Mesenchymal stem cell (in vitro differentiated cells and primary cell): ENCODE measurements at regions not wholly inside any gene's neighbourhood (a gene's known extent, or its start where the extent isn't known, plus 50 kb on each side); places are given as distances from the start of the nearest gene placed in this dataset.

ENCODE experiments used
- DNase-seq: peaks from one replicate; pipeline ENCODE4 v3.0.0-alpha.2; 2013
- H2AFZ ChIP-seq: one replicate; pipeline ENCODE4 v1.6.1; 2013; ENCODE audit warnings: low read depth, mild to moderate bottlenecking, control low read depth, inconsistent platforms, low read length, moderate library complexity
- H2AK5ac ChIP-seq: 2 replicates; pipeline ENCODE4 v1.6.1; 2013; ENCODE audit warnings: low read length, moderate library complexity, mild to moderate bottlenecking, inconsistent platforms; ENCODE audit not compliant: severe bottlenecking
- H2BK120ac ChIP-seq: one replicate; pipeline ENCODE4 v1.6.1; 2013; ENCODE audit warnings: low read depth, mild to moderate bottlenecking, inconsistent platforms, low read length, moderate library complexity
- H2BK12ac ChIP-seq, 2 experiments: one replicate each; pipeline ENCODE4 v1.6.1; 2013; ENCODE audit warnings: inconsistent platforms in 2 of 2, low read length in 2 of 2, mild to moderate bottlenecking in 2 of 2, moderate library complexity in 2 of 2, control low read depth in 1 of 2
- H2BK15ac ChIP-seq: one replicate; pipeline ENCODE4 v1.6.1; 2013; ENCODE audit warnings: mild to moderate bottlenecking, low read depth, inconsistent platforms; ENCODE audit not compliant: poor library complexity, severe bottlenecking
- H2BK5ac ChIP-seq: 2 replicates; pipeline ENCODE4 v1.6.1; 2013; ENCODE audit warnings: low read depth, mild to moderate bottlenecking, low read length, control low read depth, inconsistent platforms; ENCODE audit not compliant: poor library complexity, severe bottlenecking
- H3K14ac ChIP-seq, 2 experiments: one replicate each; pipeline ENCODE4 v1.6.1; 2013; ENCODE audit warnings: inconsistent platforms in 2 of 2, low read length in 2 of 2, control low read depth in 1 of 2, mild to moderate bottlenecking in 1 of 2, moderate library complexity in 1 of 2
- H3K18ac ChIP-seq, 2 experiments: one replicate each; pipeline ENCODE4 v1.6.1; 2013; ENCODE audit warnings: inconsistent platforms in 2 of 2, low read length in 2 of 2, control low read depth in 1 of 2, low read depth in 1 of 2, mild to moderate bottlenecking in 1 of 2
- H3K23ac ChIP-seq, 2 experiments: one replicate each; pipeline ENCODE4 v1.6.1; 2013; ENCODE audit warnings: inconsistent platforms in 2 of 2, low read length in 2 of 2, mild to moderate bottlenecking in 2 of 2, moderate library complexity in 2 of 2, control low read depth in 1 of 2
- H3K27ac ChIP-seq: 2 replicates; pipeline ENCODE4 v1.5.1; 2013; ENCODE audit warnings: mild to moderate bottlenecking, moderate library complexity, low read length, control low read depth, inconsistent platforms; ENCODE audit not compliant: poor library complexity, severe bottlenecking
- H3K27me3 ChIP-seq, 2 experiments: 2 replicates each; pipeline versions ENCODE4 v1.6.1 to v1.7.0; 2013; ENCODE audit warnings: low read length in 2 of 2, mild to moderate bottlenecking in 2 of 2, moderate library complexity in 2 of 2, control low read depth in 1 of 2, inconsistent platforms in 1 of 2; ENCODE audit not compliant: control insufficient read depth in 1 of 2, insufficient read depth in 1 of 2
- H3K36me3 ChIP-seq, 2 experiments: 2 replicates each; pipeline versions ENCODE4 v1.6.1 to v1.7.0; 2013; ENCODE audit warnings: low read length in 2 of 2, control low read depth in 1 of 2, inconsistent platforms in 1 of 2, low read depth in 1 of 2, mild to moderate bottlenecking in 1 of 2; ENCODE audit not compliant: insufficient read depth in 2 of 2, control insufficient read depth in 1 of 2
- H3K4ac ChIP-seq, 2 experiments: one replicate each; pipeline ENCODE4 v1.6.1; 2013; ENCODE audit warnings: inconsistent platforms in 2 of 2, low read length in 2 of 2, mild to moderate bottlenecking in 2 of 2, moderate library complexity in 2 of 2, control low read depth in 1 of 2, low read depth in 1 of 2
- H3K4me1 ChIP-seq: 2 replicates; pipeline ENCODE4 v1.6.1; 2013; ENCODE audit warnings: low read depth, low read length, control low read depth; ENCODE audit not compliant: control insufficient read depth, insufficient read depth
- H3K4me2 ChIP-seq: 2 replicates; pipeline ENCODE4 v1.6.1; 2013; ENCODE audit warnings: low read length, mild to moderate bottlenecking, inconsistent platforms; ENCODE audit not compliant: poor library complexity, severe bottlenecking
- H3K4me3 ChIP-seq, 2 experiments: 2 replicates each; pipeline versions ENCODE4 v1.5.1 to v1.7.0; 2013; ENCODE audit warnings: low read length in 2 of 2, mild to moderate bottlenecking in 2 of 2, control low read depth in 1 of 2, low read depth in 1 of 2; ENCODE audit not compliant: insufficient read depth in 1 of 2
- H3K79me1 ChIP-seq: replicated peaks from 2 replicates; pipeline ENCODE4 v1.6.1; 2013; ENCODE audit warnings: mild to moderate bottlenecking, control low read depth, low read length, inconsistent platforms; ENCODE audit not compliant: poor library complexity, severe bottlenecking
- H3K9ac ChIP-seq: 2 replicates; pipeline ENCODE4 v1.7.0; 2013; ENCODE audit warnings: mild to moderate bottlenecking, low read length, moderate library complexity
- H3K9me3 ChIP-seq: 2 replicates; pipeline ENCODE4 v1.7.0; 2013; ENCODE audit warnings: mild to moderate bottlenecking, low read length; ENCODE audit not compliant: control insufficient read depth
- H4K8ac ChIP-seq: one replicate; pipeline ENCODE4 v1.6.1; 2013; ENCODE audit warnings: inconsistent platforms, mild to moderate bottlenecking, low read length, moderate library complexity
- H4K91ac ChIP-seq: one replicate; pipeline ENCODE4 v1.6.1; 2013; ENCODE audit warnings: mild to moderate bottlenecking, low read length, inconsistent platforms
- WGBS: methylation state at CpG from one replicate; pipeline ENCODE4 v1.1.7; 2013; ENCODE audit warnings: mixed read lengths; 5-methylcytosine and 5-hydroxymethylcytosine counted together

DNA sequence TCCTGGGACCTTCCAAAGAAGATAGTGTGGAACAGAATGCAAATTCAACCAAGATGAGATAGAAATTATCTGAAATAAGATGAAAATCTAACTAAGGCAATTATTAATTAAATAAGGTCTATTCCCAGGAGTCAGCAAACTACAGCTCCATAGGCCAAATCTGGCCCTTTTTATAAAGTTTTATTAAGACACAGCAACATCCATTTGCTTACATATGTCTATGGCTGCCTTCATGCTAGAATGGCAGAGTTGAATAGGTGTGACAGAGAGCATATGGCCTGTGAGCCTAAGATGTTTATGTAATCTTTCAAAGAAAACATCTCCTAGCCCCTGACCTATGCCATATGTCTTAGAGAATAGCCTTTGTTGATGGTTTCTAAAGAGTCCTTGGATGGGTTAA, 503.0 kb downstream of the EDEM1 start:
- no peak overlapping the region for H3K4me3 ChIP-seq
- no peak overlapping the region for H2AK5ac ChIP-seq
- no peaks in the 10 kb centered on the region for H3K79me1 ChIP-seq
- no peak overlapping the region for H2BK12ac ChIP-seq
- H2AFZ ChIP-seq: no peak overlapping the region
- no peaks in the 10 kb centered on the region for H3K36me3 ChIP-seq
- H3K4me2 ChIP-seq: no peak overlapping the region
- no peak overlapping the region for H4K8ac ChIP-seq
- H3K9me3 ChIP-seq: peaks cover 45% of the 10 kb centered on the region
- H3K18ac ChIP-seq: no peak overlapping the region
- H3K23ac ChIP-seq: no peak overlapping the region
- no peaks in the 10 kb centered on the region for H3K4me1 ChIP-seq
- no peak overlapping the region for H2BK120ac ChIP-seq
- DNase-seq: no peak
- H3K9ac ChIP-seq: no peak overlapping the region
- no peak overlapping the region for H3K14ac ChIP-seq
- no peak overlapping the region for H2BK5ac ChIP-seq
- no peak overlapping the region for H2BK15ac ChIP-seq
- no peak overlapping the region for H4K91ac ChIP-seq
- no peaks in the 10 kb centered on the region for H3K27me3 ChIP-seq
- H3K27ac ChIP-seq: no peak overlapping the region
- no peak overlapping the region for H3K4ac ChIP-seq

DNA sequence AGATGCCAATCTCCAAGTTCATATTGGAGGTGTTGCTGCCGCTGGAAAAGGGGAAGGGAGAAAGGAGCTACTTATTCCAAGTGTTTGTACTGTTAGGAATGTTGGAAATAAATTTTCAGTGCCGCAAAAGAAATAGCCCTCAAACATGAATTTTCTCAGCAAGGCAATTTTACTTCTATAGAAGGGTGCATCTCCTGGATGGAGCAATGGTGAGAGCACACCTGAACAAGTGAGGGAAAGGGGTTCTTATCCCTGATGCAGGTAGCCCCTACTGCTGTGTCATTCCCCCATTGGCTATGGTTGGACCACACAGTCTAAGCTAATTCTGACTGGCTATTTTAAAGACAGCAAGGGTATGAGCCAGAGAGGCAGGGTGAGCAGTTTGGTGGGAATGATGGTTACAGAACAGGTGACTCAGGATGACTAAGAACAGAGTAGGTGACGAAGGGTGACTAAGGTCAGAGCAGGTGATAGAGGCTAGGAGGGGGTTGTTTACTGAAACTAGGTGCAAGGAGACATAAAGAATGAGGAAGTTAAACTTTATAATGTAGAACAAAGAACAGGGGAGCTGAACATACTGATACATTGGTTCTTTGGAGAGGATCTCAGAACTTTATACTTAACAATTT, 503.5 kb downstream of the EDEM1 start:
- H3K4ac ChIP-seq: no peak overlapping the region
- no peak overlapping the region for H3K27ac ChIP-seq
- 31% methylated on average over 2 of the region's 3 CpGs for WGBS
- H3K27me3 ChIP-seq: no peaks in the 10 kb centered on the region
- no peak for DNase-seq
- H2BK15ac ChIP-seq: no peak overlapping the region
- no peak overlapping the region for H3K4me2 ChIP-seq
- H3K18ac ChIP-seq: no peak overlapping the region
- H4K8ac ChIP-seq: no peak overlapping the region
- H3K14ac ChIP-seq: no peak overlapping the region
- H3K23ac ChIP-seq: no peak overlapping the region
- H3K9me3 ChIP-seq: peaks cover 43% of the 10 kb centered on the region
- H2BK5ac ChIP-seq: no peak overlapping the region
- H3K4me3 ChIP-seq: no peak overlapping the region
- H3K4me1 ChIP-seq: no peaks in the 10 kb centered on the region
- no peaks in the 10 kb centered on the region for H3K36me3 ChIP-seq
- no peak overlapping the region for H2AFZ ChIP-seq
- no peak overlapping the region for H3K9ac ChIP-seq
- H3K79me1 ChIP-seq: no peaks in the 10 kb centered on the region
- H2AK5ac ChIP-seq: no peak overlapping the region
- H2BK12ac ChIP-seq: no peak overlapping the region
- no peak overlapping the region for H4K91ac ChIP-seq
- H2BK120ac ChIP-seq: no peak overlapping the region

DNA sequence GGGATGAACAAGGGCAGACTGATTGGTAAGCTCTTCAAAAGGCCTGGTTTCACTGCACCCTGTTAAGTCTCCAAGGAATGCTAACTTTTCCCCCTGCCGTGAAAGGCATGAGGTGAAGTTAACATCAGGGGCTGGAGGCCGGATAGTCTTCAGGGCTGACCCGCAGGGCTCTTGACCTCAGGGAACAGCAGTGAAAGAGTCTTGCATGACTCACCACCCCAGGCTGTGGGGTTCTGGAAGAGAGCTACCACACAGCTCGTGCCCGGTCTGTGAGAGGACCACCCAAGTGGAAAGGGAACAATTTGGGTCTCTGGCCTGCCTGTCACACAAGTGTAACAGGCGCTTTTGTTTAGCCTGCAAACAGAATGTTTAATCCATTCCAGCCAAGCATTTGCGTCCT, 504.9 kb downstream of the EDEM1 start:
- no peak overlapping the region for H3K23ac ChIP-seq
- no peak overlapping the region for H3K4me2 ChIP-seq
- H2BK120ac ChIP-seq: no peak overlapping the region
- H3K4ac ChIP-seq: no peak overlapping the region
- H2BK12ac ChIP-seq: no peak overlapping the region
- H3K18ac ChIP-seq: no peak overlapping the region
- H3K4me1 ChIP-seq: no peaks in the 10 kb centered on the region
- H3K9ac ChIP-seq: no peak overlapping the region
- H4K91ac ChIP-seq: no peak overlapping the region
- H2AK5ac ChIP-seq: no peak overlapping the region
- H3K27me3 ChIP-seq: no peaks in the 10 kb centered on the region
- H2AFZ ChIP-seq: no peak overlapping the region
- no peak overlapping the region for H4K8ac ChIP-seq
- H3K9me3 ChIP-seq: peaks cover 39% of the 10 kb centered on the region
- H3K27ac ChIP-seq: no peak overlapping the region
- H3K4me3 ChIP-seq: no peak overlapping the region
- no peaks in the 10 kb centered on the region for H3K36me3 ChIP-seq
- WGBS: 30% methylated on average over 7 of the region's 7 CpGs
- H2BK5ac ChIP-seq: no peak overlapping the region
- H3K79me1 ChIP-seq: no peaks in the 10 kb centered on the region
- no peak for DNase-seq
- H3K14ac ChIP-seq: no peak overlapping the region
- H2BK15ac ChIP-seq: no peak overlapping the region

DNA sequence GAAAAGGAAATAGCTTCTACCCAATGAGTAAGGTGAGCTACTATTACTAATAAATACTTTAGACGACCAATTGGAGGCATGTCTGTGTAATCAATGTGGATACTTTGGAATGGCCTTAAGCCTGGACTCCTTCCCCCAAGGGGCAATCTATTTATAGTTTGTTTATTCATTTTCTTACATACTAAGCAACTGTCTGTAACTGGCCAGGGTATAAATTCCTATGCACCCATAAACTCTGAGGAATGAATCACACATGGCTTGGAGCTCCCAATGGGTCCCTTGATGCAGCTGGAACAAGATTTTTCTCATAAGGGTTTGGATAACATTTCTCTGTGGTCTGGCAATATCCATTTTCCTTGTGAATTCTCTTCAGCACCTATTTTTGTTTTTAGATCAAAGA, 506.8 kb downstream of the EDEM1 start:
- H2BK12ac ChIP-seq: no peak overlapping the region
- no peak overlapping the region for H3K14ac ChIP-seq
- DNase-seq: no peak
- H4K91ac ChIP-seq: no peak overlapping the region
- H2AFZ ChIP-seq: no peak overlapping the region
- H3K36me3 ChIP-seq: no peaks in the 10 kb centered on the region
- H3K27ac ChIP-seq: no peak overlapping the region
- no peaks in the 10 kb centered on the region for H3K4me1 ChIP-seq
- no peak overlapping the region for H3K18ac ChIP-seq
- no peak overlapping the region for H2BK120ac ChIP-seq
- H2AK5ac ChIP-seq: no peak overlapping the region
- H3K27me3 ChIP-seq: no peaks in the 10 kb centered on the region
- H2BK5ac ChIP-seq: no peak overlapping the region
- H3K4me3 ChIP-seq: no peak overlapping the region
- H3K4ac ChIP-seq: no peak overlapping the region
- H3K23ac ChIP-seq: no peak overlapping the region
- no CpG with 5 or more reads among the region's 1 CpG for WGBS
- H3K4me2 ChIP-seq: no peak overlapping the region
- no peaks in the 10 kb centered on the region for H3K79me1 ChIP-seq
- H3K9me3 ChIP-seq: peaks cover 30% of the 10 kb centered on the region
- H3K9ac ChIP-seq: no peak overlapping the region
- no peak overlapping the region for H4K8ac ChIP-seq
- no peak overlapping the region for H2BK15ac ChIP-seq
